ENCODE measurements at regions not wholly inside any gene's neighbourhood (a gene's known extent, or its start where the extent isn't known, plus 50 kb on each side); places are given as distances from the start of the nearest gene placed in this dataset.

GRCh38 chr6:15143540-15143939 lies 102.3 kb upstream of the JARID2 start:
- TF ChIP-seq CTCF (IDR thresholded peaks at IDR 0.05) (no peak), POLR2A (IDR thresholded peaks at IDR 0.05) (no peak)

Measured in sigmoid colon (tissue), 3 donors.